NB4 (cell line): ENCODE measurements at regions not wholly inside any gene's neighbourhood (a gene's known extent, or its start where the extent isn't known, plus 50 kb on each side); places are given as distances from the start of the nearest gene placed in this dataset.

ENCODE experiments used
- MYC ChIP-seq: IDR thresholded peaks from 2 replicates; pipeline ENCODE4 v1.6.1; 2011; ENCODE audit warnings: low read depth, low read length
- POLR2A ChIP-seq: IDR thresholded peaks from 2 replicates; pipeline ENCODE4 v1.6.1; 2011; ENCODE audit warnings: mild to moderate bottlenecking; ENCODE audit not compliant: insufficient read length; ENCODE audit errors: extremely low read depth
- TF ChIP-seq, protein P1 (sequence below): IDR thresholded peaks from one replicate; pipeline ENCODE4 v1.5.1; 2012; ENCODE audit warnings: low read depth, low read length

DNA sequence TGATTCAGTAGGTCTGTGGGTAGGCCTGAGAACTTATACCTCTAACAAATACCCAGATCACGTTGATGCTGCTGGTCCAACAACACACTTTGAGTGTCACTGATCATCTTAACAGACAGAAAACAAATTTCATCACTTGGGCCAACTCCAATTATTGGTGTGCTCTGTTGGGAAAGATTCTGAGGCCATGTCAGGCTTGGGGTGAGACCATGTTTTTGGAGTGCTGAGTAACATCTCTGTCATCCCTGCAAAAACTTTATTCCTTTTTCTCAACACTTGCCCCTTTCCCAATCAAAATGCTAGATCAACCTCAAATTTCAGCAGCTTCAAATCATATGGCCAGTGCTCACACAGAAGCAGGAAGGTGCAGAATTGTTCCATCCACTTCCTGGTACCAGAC is 108.8 kb upstream of the TENT5A start:
- TF ChIP-seq, protein P1, sequence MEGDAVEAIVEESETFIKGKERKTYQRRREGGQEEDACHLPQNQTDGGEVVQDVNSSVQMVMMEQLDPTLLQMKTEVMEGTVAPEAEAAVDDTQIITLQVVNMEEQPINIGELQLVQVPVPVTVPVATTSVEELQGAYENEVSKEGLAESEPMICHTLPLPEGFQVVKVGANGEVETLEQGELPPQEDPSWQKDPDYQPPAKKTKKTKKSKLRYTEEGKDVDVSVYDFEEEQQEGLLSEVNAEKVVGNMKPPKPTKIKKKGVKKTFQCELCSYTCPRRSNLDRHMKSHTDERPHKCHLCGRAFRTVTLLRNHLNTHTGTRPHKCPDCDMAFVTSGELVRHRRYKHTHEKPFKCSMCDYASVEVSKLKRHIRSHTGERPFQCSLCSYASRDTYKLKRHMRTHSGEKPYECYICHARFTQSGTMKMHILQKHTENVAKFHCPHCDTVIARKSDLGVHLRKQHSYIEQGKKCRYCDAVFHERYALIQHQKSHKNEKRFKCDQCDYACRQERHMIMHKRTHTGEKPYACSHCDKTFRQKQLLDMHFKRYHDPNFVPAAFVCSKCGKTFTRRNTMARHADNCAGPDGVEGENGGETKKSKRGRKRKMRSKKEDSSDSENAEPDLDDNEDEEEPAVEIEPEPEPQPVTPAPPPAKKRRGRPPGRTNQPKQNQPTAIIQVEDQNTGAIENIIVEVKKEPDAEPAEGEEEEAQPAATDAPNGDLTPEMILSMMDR = no peak
- TF ChIP-seq POLR2A = no peak
- TF ChIP-seq MYC = no peak
